GM19351 (cell line): ENCODE measurements at regions not wholly inside any gene's neighbourhood (a gene's known extent, or its start where the extent isn't known, plus 50 kb on each side); places are given as distances from the start of the nearest gene placed in this dataset.

ENCODE experiments used
- ATAC-seq: cut with Tn5 transposase; IDR thresholded peaks from one replicate; pipeline ENCODE4 v1.9.1; 2021; ENCODE audit warnings: mild to moderate bottlenecking, moderate library complexity; ENCODE audit not compliant: unreplicated experiment

DNA sequence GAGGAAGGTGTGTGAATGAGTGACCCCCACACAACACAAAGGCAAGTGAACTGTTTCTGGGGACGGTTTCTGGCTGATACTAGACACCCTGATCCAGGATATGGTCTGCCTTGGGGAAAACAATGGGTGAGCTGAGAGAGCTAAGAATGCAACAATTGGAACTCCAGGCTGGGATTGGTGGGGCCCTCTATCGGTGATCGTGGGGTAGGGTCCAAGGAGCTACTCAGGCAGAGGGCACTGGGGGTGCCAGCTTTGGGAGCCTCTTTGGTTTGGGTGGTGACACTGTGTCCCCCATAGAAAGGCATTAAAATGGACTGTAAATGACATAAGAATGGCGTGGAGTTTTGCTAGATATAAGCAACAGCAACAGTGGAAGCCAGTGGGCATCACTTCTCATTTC lies 439.1 kb downstream of the DMAC1 start:
- ATAC-seq: no peak

DNA sequence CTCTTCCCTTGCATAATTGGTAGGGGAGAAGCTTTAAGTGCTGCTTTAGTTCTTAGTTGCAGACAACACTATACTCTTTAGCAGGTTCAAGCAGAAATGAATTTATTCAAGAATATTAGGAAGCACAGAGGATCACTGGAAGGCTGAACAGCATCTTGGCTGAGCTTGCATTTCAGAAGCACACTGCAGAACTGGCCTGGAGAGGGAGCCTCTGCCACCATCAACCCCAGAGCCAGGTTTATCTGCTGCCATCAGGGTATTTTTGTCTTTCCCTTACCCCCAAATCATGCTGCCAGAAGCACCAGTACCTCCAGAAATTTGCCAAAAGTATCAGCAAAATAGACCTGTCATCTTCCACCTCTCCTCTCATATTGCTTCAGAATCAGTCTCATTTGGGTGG lies 440.7 kb downstream of the DMAC1 start:
- no peak for ATAC-seq

DNA sequence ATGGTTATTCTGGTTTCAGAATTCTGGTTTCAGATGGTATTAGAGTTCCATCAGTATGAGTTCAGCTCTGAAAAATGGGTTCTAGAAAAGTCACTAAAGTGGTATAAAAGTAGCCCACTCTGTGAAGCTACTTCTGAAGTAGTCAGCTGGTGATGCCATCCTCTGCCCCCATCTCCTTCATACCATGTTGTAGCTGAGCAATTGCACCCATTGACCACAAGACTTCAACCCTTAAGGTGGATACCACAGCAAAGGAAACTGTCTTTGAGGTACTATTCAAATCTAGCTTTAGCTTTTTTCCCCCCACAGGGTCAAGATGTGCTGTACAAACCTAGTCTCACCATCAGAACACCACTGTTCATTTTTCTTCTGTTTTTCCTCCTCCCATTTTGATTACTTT lies 444.9 kb downstream of the DMAC1 start:
- no peak for ATAC-seq

DNA sequence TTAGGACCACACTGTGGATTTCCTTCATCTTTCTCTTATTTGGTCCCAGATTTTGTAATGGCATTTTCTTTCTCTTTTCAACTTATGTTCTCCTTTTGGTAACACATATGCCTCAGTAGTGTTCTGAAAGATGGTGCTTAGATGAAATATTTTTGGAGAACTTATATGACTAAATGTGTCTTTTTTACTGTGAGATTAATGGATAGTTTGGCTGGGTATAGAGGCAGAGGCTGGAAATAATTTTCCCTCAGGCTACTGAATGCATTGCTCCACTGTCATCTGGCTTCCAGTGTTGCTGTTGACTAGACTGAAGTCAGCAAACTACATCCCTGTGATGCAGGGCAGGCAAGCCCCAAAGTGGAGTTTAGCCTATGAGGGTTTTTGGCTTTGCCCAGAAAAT lies 450.9 kb downstream of the DMAC1 start:
- ATAC-seq: no peak

DNA sequence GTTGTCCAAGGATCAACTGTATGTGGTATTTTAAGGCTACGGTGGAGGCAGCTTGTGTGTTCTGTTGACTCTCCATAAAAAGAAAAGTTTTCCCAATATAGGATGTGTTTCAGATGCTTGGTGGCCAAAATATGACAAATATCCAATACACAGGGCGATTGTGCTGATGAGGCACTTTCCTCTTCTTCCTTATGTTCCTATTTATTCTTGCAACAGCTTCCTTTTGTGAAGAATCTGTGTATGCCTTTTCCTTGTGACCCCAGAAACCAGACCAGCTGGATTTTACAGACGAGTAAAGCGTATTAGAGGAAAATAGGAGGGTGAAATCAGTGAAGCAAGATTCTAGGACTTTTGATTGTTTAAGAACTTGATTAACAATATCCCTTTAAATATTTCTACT lies 452.0 kb downstream of the DMAC1 start:
- no peak for ATAC-seq

DNA sequence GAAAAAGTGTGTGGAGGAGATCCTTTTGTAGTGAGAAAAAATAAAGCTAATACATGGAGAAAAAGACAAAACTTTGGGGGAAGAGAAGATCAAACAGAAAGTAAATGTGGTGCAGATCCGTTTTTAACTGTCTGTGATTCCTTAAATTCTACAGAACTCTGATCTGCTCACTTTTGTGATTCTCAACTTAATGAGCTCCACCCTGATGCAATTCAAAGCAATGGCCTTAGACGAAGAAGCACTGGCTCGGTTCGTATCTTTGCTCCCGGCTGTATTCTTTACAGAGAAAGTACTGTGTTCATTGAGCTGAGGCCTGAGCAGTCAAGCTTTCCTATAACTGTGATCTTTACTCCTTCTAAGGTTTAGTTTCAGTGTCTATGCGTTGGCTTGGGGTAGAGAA lies 453.4 kb downstream of the DMAC1 start:
- ATAC-seq: no peak

DNA sequence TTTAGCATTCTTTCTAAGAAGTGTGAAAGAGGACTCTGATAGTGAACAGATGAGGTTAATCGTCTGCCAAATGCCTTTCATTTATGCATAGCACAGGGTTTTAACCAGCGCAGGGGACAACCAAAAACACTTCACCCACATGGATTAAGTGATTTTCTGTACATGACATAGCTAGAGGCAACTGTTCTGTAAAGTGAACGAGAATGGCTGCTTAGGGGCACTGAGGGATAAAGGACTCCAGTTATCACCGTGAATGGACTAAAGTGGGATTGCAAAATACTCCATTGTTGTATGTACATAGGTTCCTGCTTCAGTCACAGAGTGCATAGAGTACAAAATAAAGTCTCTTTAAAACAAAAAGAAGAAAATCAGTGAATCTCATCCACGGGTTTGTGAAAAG lies 456.8 kb downstream of the DMAC1 start:
- peak; percentile 12 for ATAC-seq

DNA sequence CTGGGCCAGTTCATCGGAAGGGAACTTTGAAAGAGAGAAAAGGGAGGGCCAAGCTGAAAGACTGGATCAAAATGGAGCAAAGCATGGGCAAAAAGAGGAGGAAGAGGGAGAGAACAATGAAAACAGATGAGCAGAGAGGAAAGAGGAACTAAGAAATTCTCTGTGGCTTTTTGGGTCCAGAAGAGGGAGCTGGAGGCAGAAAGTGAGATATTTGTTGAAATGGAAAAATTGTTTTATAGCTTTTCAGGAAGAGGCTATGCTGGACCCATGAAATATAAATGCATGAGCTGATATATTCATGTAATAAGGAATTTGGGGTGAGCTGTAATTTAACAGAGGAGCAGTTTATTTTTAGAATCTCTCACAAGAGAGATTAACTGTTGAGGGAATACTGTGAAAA lies 457.3 kb downstream of the DMAC1 start:
- peak; percentile 85 for ATAC-seq

DNA sequence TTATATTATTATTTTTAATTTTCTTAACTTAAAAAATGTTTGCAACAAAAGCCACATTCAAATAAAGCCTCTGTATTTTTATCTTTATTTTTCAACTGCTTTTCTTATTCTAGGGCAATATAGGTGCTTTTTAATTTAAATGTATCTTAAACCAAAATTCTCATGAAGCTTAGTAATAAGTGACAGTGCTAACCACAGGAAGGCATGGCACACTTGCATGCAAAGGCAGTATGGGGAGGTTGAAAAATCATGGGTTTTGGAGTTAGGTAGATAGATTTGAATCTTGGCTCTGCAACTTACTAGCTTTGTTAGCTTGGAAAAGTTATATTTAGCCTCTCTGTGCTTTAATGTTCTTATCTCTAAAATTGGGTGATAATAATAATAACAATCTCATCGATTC lies 458.0 kb downstream of the DMAC1 start:
- peak; percentile 46 for ATAC-seq

DNA sequence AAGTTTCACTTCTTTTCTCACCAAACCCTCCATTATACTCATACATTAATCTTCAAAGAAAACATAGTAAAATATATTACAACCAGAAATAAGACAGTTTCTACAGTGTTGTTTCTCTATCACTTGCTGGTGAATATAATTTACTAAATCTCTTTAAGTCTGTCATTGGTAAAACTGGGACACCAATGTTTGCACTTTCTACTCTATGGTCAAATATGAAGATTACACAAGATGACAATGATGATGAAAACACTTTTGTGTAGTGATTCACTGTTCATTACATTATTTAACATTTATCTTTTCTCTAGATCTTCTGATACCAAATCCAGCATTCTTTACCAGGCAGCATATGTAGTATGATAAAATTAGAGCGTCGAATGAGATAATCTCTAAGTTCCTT lies 459.1 kb downstream of the DMAC1 start:
- ATAC-seq: no peak

DNA sequence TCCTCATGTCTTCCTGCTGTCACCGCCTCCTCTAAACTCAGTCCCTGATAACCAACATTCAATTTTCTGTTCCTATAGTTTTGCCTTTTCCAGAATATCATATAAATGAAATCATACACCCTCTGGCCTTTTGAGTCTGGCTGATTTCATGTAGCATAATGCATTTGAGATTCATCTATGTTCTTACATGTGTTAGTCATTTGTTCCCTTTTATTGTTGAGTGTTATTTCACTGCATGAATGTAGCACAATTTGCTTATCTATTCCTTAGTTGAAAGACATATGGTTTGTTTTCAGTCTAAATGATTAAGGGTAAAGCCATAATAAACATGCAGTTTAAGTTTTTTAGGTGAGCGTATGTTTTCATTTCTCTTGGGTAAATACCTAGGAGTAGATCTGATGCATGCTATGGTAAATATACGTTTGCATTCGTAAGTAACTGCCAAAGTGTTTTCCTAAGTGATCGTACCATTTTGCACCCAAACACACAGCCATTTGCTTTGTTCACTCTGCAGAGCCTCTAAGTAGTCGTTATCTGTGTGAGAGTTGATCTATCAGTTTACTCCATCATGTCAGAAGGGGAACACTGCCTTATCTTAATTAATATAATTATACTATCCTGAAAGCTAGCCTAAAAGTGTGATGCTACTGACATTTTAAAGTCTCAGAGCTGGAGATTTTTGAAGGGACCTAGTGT lies 460.8 kb downstream of the DMAC1 start:
- no peak for ATAC-seq

DNA sequence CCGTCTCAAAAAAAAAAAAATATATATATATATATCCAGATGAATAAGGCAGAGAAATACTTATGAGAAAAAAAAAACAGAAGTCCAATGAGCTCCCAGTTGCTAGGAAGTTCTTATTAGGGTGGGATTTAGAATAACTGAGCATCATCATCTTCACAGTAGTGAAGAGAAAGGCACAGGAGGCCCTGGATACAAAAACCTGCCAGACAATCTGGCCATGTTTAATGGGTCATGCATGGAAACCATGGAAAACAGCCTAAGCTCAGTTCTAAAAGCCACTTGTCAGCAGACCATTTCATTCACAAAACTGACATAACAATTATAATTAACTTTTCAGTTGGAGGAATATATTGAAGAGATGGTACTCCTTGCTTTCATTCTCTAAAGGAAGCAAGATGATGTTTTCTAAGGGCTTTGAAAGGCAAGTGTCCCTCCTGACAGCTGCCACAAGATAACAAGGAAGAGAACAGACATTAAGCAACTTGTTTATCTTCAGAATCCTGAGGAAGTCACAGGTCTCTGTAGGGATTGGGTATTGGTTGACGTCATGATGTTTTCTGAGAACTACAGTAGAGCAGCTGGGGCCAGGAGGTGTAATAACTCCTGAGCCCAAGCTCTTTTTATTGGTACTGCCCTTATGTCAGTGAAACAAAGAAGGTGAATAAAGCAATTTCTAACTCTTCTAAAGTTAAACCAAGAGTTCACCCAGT lies 463.1 kb downstream of the DMAC1 start:
- no peak for ATAC-seq

DNA sequence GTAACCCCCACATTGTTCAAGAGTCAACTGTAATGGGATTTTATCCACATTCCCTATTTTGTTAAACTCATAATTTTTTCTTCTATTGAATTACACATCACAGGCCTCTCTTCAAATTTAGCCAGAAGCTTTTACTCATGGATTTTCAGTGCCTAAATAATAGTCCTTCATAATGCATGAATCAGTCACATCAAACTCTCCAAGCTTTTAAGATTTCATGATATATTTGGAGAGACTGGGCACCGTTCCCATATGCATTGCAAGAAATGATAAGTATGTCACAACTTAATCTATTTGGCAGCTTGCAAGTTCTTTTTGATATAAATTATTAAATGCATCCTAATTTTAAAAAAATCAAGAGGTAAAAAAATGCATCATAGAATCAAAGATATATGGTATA lies 465.9 kb downstream of the DMAC1 start:
- no peak for ATAC-seq

DNA sequence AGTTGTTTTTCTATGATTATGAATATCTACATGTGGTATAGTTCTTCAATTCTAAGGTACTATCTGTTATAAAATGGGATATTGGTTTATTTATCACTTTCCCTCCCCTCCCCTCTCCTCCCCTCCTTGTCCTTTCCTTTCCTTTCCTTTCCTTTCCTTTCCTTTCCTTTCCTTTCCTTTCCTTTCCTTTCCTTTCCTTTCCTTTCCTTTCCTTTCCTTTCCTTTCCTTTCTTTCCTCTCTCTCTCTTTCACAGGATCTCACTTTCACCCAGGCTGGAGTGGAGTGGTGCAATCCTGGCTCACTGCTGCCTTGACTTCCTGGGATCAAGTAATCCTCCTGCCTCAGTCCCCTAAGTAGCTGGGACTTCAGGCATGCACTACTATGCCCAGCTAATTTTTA lies 466.8 kb downstream of the DMAC1 start:
- no peak for ATAC-seq

DNA sequence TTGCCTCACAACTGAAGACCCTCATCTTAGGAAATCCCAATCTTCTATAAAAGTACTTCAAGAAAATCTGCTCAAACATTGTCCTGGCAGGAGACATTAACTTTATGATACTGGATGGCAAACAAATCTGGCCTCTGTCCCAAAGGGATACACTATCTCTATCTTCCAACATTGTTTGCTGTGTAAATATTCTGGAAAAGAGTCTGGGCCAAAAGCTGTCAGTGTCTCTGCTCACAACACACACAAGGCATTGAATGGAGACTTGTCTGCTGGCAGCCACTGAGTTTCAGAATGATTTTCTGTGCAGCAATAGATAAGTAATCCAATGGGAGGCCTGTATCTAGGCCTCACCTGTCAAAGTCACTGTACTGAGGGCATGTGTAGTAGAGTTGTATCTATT lies 471.1 kb downstream of the DMAC1 start:
- ATAC-seq: no peak

DNA sequence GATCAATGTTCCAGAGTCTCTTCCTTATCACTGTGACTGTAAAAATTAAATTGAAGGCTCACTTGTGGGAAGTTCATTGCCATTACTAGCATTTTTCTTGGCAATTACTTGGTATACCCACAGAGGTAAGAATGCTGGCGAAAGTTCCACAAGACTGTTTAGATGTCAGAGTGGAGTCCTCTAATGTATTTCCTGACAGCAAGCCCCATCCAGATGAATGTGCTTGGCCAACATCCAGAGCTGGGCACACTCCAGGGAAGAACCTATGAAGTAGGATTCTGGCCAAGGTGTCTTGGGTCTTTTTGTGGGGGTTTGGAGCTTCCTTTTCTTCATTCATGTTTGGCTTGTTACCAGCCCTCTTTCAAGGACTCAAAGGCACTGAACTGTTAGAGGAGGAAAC lies 473.6 kb downstream of the DMAC1 start:
- ATAC-seq: no peak

DNA sequence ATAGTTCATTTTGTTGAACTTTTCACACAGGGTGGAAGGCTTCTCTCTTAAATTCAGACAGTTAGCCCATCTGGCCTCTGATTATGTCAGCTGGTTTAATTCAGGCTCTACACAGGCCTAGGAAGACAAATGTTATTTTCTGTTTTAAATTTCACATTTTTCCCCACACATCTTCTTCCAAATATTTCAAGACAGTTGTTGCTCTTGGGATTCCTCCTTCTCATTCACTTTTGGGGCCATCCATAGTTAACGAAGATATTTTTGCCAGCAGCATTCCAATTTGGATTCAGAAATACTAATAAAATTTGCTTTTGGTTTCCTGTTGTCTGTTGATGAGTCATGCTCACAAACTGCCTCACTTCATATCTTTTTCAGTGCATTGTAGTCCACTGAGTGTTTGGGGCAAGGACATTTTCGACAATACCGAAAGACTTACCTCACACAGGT lies 475.4 kb downstream of the DMAC1 start:
- no peak for ATAC-seq

DNA sequence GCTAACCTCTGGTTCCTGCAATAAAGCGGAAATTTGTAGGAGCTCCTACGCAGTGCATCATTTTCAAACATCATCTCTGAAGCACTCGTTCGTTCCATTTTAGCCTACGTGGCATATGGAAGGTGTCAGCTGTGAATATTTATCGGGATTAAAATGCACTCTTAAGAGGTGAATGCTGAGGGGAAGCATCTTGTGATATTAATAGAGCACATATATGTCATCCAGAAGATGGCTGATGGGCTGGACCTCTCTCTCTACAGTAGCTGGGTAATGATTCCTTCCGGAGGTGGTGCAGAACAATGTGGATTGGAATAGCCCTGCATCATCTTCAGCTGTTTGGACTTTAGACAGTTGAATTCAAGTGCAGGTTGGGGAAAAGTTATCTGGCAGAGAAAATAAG lies 478.7 kb downstream of the DMAC1 start:
- no peak for ATAC-seq

DNA sequence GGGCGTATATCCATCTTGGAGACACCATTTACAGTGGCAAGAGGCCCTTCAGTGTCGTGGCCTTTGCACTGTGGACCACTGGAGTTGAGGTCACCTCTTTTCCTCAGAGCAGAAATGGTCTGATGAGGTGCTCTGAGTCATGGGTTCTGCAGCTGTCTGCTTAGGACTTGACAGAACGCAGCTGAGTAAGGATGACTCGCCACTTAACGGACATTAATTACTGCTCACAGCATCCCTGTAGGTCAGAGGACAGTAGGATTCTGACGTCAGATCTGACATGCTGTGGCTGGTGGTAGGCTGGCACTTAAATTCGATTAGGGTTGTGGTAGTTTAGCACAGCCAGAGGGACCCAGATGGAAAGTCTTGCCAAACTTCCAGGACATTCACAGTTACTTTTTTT lies 479.4 kb downstream of the DMAC1 start:
- no peak for ATAC-seq

DNA sequence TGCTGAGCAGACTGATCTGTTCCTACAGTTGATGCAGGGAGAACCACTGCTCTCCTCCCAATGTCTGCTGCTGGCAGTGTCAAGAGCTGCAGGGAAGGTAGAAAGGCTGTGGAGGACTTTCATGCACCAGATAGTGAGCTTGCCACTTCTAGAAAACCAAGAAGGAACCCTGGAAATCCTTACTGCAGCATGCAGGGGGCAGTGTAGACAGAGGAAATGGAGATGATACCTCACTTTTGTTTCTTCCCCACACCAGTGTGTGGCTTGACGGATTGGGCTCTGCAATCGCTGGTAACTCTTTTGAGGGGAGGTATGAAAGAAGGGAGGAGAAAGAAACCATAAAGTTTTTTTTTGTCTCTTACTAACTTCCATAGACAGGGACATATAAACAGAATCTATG lies 480.7 kb downstream of the DMAC1 start:
- ATAC-seq: no peak

DNA sequence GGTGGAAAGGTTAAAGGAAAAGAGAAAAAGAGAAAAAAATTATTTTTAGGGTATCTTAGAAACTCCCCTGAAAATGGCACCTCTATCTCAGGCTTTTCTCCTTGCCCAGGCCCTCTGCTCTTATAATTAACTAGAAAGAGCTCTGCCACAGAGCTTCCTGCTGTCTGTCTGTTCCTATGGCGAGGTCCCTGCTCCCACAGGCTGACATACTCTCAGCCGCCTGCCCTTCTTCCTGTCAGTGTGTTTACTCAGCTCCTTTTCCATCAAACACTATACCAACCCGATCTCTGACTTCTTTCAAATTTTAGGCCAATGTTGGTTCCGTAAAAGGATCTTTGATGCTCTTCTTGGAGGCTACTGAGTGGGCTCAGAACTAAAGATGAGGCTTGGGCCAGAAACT lies 482.6 kb downstream of the DMAC1 start:
- ATAC-seq: no peak

DNA sequence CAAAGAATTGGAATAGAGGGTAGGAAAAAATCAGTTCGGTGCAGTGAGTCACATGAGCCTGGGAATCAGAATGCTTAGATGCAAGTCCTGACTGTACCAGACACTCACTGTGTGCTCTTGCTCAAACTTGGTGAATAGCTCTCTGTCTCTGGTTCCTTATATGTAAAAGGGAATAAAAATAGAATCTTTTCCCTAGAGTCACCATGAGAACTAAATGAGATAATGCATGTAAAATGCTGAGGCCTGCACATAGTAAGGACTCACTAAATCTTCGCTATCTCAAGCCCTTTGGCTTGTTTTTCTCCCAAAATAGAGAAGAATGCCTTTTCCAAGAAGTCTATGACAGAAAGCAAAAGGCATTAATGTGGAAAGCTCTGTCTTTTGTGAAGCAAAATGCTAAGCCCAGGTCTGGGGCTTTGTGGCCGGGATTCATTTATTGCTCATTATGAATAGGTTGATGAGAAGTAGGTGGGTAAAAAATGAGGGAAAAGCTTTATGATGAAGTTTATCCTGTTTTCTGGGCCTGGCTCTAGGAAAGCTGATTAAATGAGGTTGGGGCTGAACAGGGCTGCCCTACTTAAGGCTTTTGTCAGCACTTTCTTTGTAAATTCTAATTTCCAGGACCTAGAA lies 483.3 kb downstream of the DMAC1 start:
- no peak for ATAC-seq
